ENCODE measurements at regions not wholly inside any gene's neighbourhood (a gene's known extent, or its start where the extent isn't known, plus 50 kb on each side); places are given as distances from the start of the nearest gene placed in this dataset.

- TF ChIP-seq EZH2 (IDR thresholded peaks at IDR 0.05; ENCODE audit: borderline replicate concordance, low read length) (no peak), CTCF (conservative IDR thresholded peaks at IDR 0.05 in 1 of 2, IDR thresholded peaks at IDR 0.05 in 1 of 2; ENCODE audit: extremely low read depth in 1 of 2, insufficient read depth in 1 of 2, low read depth in 1 of 2, low read length in 2 of 2) (no peak)
Measured at GRCh38 chr15:95958382-95958781, 372.1 kb upstream of the NR2F2 start.
